ENCODE measurements at regions not wholly inside any gene's neighbourhood (a gene's known extent, or its start where the extent isn't known, plus 50 kb on each side); places are given as distances from the start of the nearest gene placed in this dataset.
"Not testable (repeated sequence)": the region's sequence is repeated elsewhere in the genome, so short reads cannot be mapped to it uniquely, and the experiment has no call there.

DNA sequence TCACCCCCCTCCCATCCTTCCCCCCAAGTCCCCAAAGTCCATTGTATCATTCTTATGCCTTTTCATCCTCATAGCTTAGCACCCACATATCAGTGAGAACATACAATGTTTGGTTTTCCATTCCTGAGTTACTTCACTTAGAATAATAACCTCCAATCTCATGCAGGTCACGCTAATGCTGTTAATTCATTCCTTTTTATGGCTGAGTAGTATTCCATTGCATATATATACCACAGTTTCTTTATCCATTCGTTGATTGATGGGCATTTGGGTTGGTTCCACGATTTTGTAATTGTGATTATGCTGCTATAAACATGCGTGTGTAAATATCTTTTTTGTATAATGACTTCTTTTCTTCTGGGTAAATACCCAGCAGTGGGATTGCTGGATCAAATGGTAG lies 621.9 kb upstream of the NRP1 start:
- not testable (repeated sequence) for H3K27ac Mint-ChIP-seq; H3K4me3 Mint-ChIP-seq; ATAC-seq (replicated peaks); H3K27me3 Mint-ChIP-seq; H3K36me3 Mint-ChIP-seq (ENCODE audit: low read depth); H3K9me3 Mint-ChIP-seq; H3K4me1 Mint-ChIP-seq

DNA sequence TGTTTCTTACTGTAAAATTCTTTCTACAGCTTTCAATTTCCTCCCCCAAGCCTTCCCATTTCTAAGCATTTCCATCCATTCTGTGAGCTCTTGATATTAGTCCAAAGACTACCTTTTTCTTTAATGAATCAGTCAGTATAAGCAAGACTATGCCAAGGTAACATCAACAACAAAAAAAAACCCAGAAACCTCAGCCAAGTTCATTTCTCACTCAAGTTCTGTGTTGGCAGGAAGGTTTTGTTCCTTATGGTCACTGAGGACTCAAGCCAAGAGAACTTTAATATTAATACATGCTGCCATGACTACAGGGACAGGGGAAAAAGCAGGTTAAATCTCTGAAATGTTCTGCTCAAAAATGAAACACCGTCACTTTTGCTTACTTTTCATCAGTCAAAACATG lies 621.2 kb upstream of the NRP1 start:
- no peaks in the 10 kb centered on the region for H3K9me3 Mint-ChIP-seq

DNA sequence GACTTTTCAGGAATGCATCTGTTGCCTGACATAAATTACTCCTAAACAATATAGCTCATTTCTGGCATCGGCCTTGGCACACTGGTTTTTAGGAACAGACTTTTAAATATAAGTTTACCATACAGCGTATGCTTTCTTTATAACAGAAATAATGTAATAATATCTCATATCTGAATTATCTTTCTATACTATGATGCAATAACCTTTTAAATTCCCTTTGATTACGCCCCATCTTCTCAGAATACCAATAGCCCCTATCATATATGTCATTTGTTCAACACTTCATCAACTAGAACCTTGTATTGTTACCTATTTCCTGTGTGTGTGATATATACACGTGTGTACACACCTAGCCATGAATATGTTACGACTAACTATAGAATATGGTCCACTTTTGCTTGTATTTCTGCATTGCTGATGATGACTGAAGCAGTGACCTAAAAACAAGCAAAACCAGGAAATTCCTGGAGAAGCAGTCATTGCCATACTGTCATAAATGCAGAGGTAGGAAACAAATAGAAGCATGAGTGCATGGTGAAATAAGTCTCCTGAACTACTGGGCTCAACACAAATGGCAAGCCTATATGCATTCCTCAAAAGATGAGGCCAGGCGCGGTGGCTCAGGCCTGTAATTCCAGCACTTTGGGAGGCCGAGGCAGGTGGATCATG lies 618.4 kb upstream of the NRP1 start:
- H3K9me3 Mint-ChIP-seq = no peaks in the 10 kb centered on the region

More for the DNA sequence above, 621.2 kb upstream of the NRP1 start:
- ATAC-seq (replicated peaks) = no peak
- H3K36me3 Mint-ChIP-seq (ENCODE audit: low read depth) = no peaks in the 10 kb centered on the region
- H3K4me3 Mint-ChIP-seq = no peak overlapping the region
- no peak overlapping the region for H3K27ac Mint-ChIP-seq
- H3K4me1 Mint-ChIP-seq = no peaks in the 10 kb centered on the region
- peaks cover 4% of the 10 kb centered on the region for H3K27me3 Mint-ChIP-seq

DNA sequence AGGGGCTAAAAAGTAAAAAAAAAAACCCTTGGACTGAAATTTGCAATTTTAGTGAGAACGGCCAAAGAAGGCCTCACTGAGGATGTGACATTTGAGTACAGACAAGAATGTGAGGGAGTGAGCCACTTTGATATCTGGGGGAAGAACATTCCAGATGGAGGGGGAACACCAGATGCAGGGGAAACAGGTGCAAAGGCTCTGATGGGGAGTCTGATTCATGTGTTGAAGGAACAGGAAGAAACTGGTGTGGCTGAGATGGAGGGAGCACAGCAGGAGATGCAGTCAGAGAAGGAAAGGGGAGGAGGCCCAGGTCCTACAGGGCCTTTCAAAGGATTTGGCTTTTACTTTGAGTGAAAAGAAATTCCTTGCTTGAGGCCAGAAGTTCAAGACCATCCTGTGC lies 615.7 kb upstream of the NRP1 start:
- no peaks in the 10 kb centered on the region for H3K9me3 Mint-ChIP-seq
- H3K27ac Mint-ChIP-seq = no peak overlapping the region
- no peak overlapping the region for H3K4me3 Mint-ChIP-seq
- H3K36me3 Mint-ChIP-seq (ENCODE audit: low read depth) = no peaks in the 10 kb centered on the region
- H3K27me3 Mint-ChIP-seq = peaks cover 5% of the 10 kb centered on the region
- ATAC-seq (replicated peaks) = no peak
- H3K4me1 Mint-ChIP-seq = no peaks in the 10 kb centered on the region

More for the DNA sequence above, 618.4 kb upstream of the NRP1 start:
- Mint-ChIP-seq H3K36me3 (ENCODE audit: low read depth) (no peaks in the 10 kb centered on the region), H3K4me1 (no peaks in the 10 kb centered on the region), H3K4me3 (no peak overlapping the region), H3K27me3 (peaks cover 4% of the 10 kb centered on the region), H3K27ac (no peak overlapping the region)
- no peak for ATAC-seq (replicated peaks)

DNA sequence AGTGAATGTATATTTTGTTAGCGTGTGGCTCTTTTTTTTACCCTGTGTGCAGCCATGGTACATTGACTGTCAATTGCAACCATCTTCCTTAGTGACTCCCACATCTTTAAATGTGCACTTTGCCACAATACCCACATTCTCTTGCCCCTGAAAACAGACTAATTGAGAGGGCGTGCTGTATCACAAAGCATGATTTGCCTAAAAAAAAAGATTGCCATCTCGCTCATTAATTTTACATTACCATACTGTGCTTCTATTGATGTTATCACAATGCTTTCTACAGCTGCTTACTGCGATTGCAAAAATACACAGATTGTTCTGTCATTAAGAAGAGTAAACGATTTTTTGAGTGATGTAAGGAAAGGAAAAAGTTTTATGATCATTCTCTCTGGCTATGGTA lies 613.1 kb upstream of the NRP1 start:
- Mint-ChIP-seq H3K9me3 (no peaks in the 10 kb centered on the region), H3K4me3 (no peak overlapping the region), H3K36me3 (ENCODE audit: low read depth) (no peaks in the 10 kb centered on the region), H3K27me3 (peaks cover 5% of the 10 kb centered on the region), H3K27ac (no peak overlapping the region), H3K4me1 (no peaks in the 10 kb centered on the region)
- no peak for ATAC-seq (replicated peaks)

DNA sequence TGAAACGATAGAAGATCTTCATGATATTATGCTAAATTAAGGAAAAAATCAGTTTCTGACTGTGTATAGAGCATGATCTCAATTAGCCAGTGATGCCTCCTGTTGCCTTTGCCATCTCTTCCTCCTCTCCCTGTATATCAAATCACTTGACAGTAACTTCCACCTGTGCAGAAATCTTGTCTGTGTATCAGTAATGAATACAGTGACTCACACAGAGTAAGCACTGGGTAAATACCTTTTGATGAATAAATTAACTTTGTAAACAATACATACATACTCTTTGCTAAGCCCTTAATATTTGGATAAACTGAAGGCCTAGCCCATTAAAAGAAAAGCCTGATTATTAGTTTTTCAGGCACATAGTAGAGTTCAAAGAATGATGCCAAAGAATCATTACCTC lies 610.6 kb upstream of the NRP1 start:
- Mint-ChIP-seq H3K4me3 (no peak overlapping the region), H3K27me3 (peaks cover 5% of the 10 kb centered on the region), H3K9me3 (no peaks in the 10 kb centered on the region), H3K4me1 (no peaks in the 10 kb centered on the region), H3K27ac (no peak overlapping the region), H3K36me3 (ENCODE audit: low read depth) (no peaks in the 10 kb centered on the region)
- ATAC-seq (replicated peaks) = no peak

DNA sequence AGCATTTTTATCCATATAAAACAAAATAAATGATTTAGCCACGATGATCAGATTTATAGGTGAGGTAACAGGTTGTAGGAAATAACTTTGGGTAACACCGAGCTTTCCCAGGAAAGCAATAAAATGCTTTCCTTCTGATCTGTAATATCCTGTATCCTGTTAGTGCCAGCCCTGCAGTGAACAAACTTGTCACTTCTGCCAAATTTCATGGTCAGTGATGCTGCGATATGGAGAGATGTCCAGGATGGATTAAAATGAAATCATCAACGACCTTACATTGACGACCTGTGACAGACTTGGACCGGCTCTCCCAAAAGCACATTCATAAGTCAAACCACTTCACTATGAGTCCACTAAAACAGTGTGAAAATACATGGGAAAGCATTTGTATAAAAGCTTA lies 608.0 kb upstream of the NRP1 start:
- H3K36me3 Mint-ChIP-seq (ENCODE audit: low read depth) = no peaks in the 10 kb centered on the region
- H3K27ac Mint-ChIP-seq = no peak overlapping the region
- H3K9me3 Mint-ChIP-seq = no peaks in the 10 kb centered on the region
- ATAC-seq (replicated peaks) = no peak
- no peaks in the 10 kb centered on the region for H3K4me1 Mint-ChIP-seq
- H3K4me3 Mint-ChIP-seq = no peak overlapping the region
- H3K27me3 Mint-ChIP-seq = peaks cover 8% of the 10 kb centered on the region

DNA sequence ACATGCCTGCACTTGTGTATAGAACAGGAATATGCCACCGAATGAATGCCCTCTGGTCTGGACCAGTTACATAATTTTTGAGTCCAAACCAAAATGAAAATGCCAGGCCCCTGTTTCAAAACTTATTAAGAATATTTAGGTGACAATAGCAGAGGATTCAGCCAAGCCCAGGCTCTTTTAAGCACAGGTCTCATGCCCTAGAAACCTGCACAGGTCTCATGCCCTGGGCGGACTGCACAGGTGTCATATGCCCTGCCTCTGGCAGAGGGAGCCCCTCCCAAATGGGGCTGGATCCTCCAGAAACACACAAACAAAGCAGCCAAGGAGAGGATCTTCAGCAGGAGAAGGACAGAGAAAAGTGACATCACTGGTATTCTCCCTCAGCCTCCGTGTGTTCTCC lies 605.4 kb upstream of the NRP1 start:
- H3K9me3 Mint-ChIP-seq = no peaks in the 10 kb centered on the region
- peaks cover 8% of the 10 kb centered on the region for H3K27me3 Mint-ChIP-seq
- H3K36me3 Mint-ChIP-seq (ENCODE audit: low read depth) = no peaks in the 10 kb centered on the region
- no peaks in the 10 kb centered on the region for H3K4me1 Mint-ChIP-seq
- H3K27ac Mint-ChIP-seq = no peak overlapping the region
- no peak overlapping the region for H3K4me3 Mint-ChIP-seq
- no peak for ATAC-seq (replicated peaks)

DNA sequence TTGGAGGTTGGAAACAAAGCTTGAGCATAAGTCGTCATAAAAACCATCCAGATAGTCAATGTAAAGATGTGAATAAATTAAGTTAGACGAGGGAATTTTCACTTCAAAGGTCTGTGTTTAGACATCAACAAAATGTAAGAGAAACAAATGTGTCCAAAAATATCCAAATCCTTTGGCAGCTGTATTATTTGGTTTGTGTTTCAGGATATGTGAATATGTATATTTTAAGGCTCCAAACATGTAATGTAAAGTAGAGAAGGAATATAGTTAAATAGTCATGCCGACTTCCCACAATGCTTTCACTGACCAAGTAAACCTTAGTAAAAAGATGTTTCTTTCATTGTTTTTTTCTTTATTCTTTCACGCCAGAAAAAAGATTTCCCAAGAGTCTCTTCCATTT lies 604.9 kb upstream of the NRP1 start:
- Mint-ChIP-seq H3K27me3 (peaks cover 12% of the 10 kb centered on the region), H3K4me3 (no peak overlapping the region), H3K27ac (no peak overlapping the region), H3K9me3 (no peaks in the 10 kb centered on the region), H3K36me3 (ENCODE audit: low read depth) (no peaks in the 10 kb centered on the region), H3K4me1 (no peaks in the 10 kb centered on the region)
- ATAC-seq (replicated peaks) = no peak

DNA sequence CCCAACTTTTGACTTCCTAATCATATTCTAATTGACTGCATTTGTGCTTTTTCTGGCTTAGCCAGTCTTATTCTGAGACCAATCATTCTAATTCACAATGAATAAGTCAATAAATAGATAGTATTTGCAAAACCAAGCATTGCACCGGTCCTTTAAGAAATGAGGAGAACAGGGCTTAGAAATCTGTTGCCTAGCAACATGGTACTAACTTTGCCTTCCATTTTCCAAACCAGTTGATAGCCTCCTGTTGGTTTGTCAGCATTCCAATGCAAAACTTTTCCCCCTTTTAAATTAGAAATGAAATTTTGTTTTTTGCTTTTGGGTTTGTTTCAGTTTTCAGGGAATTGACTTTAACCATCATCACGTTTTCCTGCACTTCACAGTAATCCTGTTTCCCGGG lies 603.5 kb upstream of the NRP1 start:
- no peaks in the 10 kb centered on the region for H3K4me1 Mint-ChIP-seq
- ATAC-seq (replicated peaks) = no peak
- H3K9me3 Mint-ChIP-seq = no peaks in the 10 kb centered on the region
- H3K36me3 Mint-ChIP-seq (ENCODE audit: low read depth) = no peaks in the 10 kb centered on the region
- peaks cover 22% of the 10 kb centered on the region for H3K27me3 Mint-ChIP-seq
- H3K4me3 Mint-ChIP-seq = no peak overlapping the region
- H3K27ac Mint-ChIP-seq = no peak overlapping the region

DNA sequence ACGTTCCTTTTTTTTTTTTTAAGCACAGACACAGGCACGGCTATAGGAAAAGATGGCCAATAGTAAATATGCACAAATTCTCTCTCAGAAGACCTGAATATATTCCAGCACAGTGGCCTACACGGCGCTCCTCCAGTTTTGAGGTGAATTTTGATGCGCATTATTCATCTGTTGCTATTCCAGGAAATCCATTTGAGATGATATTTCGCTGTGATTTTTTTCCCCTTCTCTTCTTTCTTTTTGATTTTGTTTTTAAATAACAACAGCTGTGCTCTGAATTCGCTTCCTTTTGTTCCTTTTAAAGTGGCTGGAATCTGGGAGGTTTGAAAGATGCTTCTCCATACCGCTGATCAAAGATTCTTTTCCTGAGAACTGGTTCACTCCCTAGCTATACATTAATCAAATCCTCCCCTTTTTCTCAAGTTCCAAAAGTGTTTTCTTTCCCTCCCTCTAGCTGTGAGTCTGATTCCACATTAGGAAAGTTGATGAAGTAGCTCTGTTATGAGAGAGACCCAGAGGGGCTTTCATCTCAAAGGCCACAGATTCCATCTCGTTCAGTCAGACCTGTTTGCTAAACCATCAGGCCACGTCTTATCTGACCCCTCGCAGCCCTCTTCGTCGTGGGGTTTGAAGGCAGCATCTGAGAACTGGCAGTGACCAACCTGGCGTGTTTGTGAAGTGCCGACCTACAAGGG lies 602.7 kb upstream of the NRP1 start:
- Mint-ChIP-seq H3K36me3 (ENCODE audit: low read depth) (no peaks in the 10 kb centered on the region), H3K27me3 (peaks cover 28% of the 10 kb centered on the region), H3K27ac (no peak overlapping the region), H3K4me3 (no peak overlapping the region), H3K9me3 (no peaks in the 10 kb centered on the region), H3K4me1 (no peaks in the 10 kb centered on the region)
- ATAC-seq (replicated peaks) = no peak

DNA sequence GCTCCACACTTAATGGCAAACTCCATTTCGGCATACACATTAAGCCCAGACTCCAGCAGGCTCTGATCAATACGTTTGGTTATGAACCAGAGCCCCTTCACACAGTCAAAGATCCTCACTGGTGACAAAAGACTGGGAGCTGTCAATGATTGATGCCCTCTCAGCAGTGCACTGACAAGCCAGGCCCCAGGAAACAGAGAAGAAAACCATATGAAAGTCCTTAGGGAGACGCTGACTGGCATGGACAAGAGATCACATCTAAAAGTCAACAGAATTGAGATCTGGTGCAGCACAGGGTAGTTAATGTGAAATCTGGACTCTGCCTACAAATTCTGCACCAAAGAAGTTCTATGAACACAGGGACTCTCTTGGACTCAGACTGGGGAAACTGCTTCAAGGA lies 600.9 kb upstream of the NRP1 start:
- H3K4me1 Mint-ChIP-seq = no peaks in the 10 kb centered on the region
- ATAC-seq (replicated peaks) = no peak
- peaks cover 34% of the 10 kb centered on the region for H3K27me3 Mint-ChIP-seq
- H3K9me3 Mint-ChIP-seq = no peaks in the 10 kb centered on the region
- no peak overlapping the region for H3K4me3 Mint-ChIP-seq
- no peak overlapping the region for H3K27ac Mint-ChIP-seq
- H3K36me3 Mint-ChIP-seq (ENCODE audit: low read depth) = no peaks in the 10 kb centered on the region

DNA sequence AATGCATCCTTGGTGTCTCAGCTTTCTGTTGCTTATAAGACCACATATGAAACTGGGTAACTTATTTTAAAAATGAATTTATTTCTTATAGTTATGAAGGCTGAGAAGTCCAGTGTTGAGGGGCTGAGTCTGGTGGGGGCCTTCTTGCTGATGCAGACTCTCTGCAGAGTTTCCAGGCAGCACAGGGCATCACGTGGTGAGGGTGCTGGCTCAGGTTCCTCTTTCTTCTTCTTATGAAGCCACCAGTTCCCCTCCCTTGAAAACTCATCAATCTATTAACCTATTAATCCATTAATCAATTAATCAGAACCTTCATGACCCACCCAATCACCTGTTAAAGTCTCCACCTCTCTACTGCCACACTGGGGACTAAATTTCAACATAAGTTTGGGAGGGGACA lies 595.6 kb upstream of the NRP1 start:
- Mint-ChIP-seq H3K27ac (no peak overlapping the region), H3K36me3 (ENCODE audit: low read depth) (no peaks in the 10 kb centered on the region), H3K27me3 (peaks cover 35% of the 10 kb centered on the region), H3K9me3 (no peaks in the 10 kb centered on the region), H3K4me3 (no peak overlapping the region), H3K4me1 (no peaks in the 10 kb centered on the region)
- ATAC-seq (replicated peaks) = no peak

DNA sequence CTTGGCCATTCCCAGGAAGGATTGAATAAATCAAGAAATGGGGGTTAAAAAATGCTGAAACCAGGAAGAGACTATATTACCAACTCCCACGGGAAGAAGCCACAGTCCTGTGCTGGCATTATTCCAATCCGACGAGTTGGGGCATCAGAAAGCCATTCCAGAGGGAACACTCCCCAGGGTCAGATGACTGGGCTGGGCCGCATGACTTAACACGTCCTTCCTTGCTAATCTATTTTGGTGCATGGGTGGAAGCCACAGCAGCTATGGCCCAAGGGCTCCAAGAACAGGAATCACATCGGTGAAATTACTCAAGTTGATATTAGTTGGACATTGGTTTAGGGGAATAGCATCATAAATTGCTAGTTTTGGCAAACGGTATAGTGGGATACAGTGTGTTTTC lies 592.9 kb upstream of the NRP1 start:
- no peak overlapping the region for H3K4me3 Mint-ChIP-seq
- H3K27me3 Mint-ChIP-seq = peaks cover 16% of the 10 kb centered on the region
- no peaks in the 10 kb centered on the region for H3K4me1 Mint-ChIP-seq
- H3K27ac Mint-ChIP-seq = no peak overlapping the region
- H3K36me3 Mint-ChIP-seq (ENCODE audit: low read depth) = no peaks in the 10 kb centered on the region
- no peaks in the 10 kb centered on the region for H3K9me3 Mint-ChIP-seq
- ATAC-seq (replicated peaks) = no peak

DNA sequence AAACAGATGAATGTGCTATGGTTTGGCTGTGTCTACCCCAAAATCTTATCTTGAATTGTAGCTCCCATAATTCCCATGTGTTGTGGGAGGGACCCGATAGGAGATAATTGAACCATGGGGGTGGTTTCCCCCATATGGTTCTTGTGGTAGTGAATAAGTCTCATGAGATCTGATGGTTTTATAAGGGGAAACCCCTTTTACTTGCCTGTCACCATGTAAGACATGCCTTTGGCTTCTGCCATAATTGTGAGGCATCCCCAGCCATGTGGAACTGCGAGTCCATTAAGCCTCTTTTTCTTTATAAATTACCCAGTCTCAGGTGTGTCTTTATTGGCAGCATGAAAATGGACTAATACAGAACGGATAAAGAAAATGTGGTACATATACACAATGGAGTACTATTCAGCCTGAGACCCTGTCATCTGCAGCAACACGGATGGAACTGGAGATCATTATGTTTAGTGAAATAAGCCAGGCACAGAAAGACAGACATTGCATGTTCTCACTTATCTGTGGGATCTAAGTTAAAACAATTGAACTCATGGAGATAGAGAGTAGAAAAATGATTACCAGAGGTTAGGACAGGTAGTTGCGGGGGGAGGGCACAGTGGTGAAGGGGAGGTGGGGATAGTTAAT lies 587.6 kb upstream of the NRP1 start:
- Mint-ChIP-seq H3K4me1 (no peaks in the 10 kb centered on the region), H3K9me3 (peaks cover 4% of the 10 kb centered on the region), H3K27me3 (peaks cover 15% of the 10 kb centered on the region), H3K27ac (no peak overlapping the region), H3K36me3 (ENCODE audit: low read depth) (no peaks in the 10 kb centered on the region), H3K4me3 (no peak overlapping the region)
- peak; percentile 59 for ATAC-seq (replicated peaks)
